GM19043 (cell line): ENCODE measurements at regions not wholly inside any gene's neighbourhood (a gene's known extent, or its start where the extent isn't known, plus 50 kb on each side); places are given as distances from the start of the nearest gene placed in this dataset.
"Not testable (repeated sequence)": the region's sequence is repeated elsewhere in the genome, so short reads cannot be mapped to it uniquely, and the experiment has no call there.

Experiments
- ATAC-seq: cut with Tn5 transposase; IDR thresholded peaks from one replicate; pipeline ENCODE4 v1.9.1; 2021; ENCODE audit warnings: low read depth; ENCODE audit not compliant: unreplicated experiment

DNA sequence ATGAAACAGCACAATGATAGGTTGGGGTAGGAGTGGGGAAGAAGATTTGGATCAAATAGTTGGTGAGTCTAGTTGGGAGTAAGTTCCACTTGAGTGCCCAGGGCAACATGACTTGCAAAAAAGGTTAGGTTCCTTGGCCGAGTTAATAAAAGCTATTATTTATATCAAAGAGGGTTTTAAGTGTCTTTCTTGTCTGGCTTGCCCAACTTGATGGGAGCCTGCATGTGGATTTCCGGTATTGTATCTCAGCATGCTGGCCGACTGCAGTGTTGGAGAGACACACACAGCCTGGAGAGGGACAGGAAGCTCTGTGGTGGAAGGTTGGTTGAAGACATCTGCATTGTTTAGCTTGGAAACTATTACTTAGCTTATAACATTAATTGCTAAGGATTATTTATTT, 449.5 kb upstream of the TBL1XR1 start:
- ATAC-seq: peak; percentile 70

GRCh38 chr3:177647341-177647740, 450.1 kb upstream of the TBL1XR1 start:
- ATAC-seq: no peak

- no peak for ATAC-seq
These were observed 450.6 kb upstream of the TBL1XR1 start for GRCh38 chr3:177647876-177648275.

DNA sequence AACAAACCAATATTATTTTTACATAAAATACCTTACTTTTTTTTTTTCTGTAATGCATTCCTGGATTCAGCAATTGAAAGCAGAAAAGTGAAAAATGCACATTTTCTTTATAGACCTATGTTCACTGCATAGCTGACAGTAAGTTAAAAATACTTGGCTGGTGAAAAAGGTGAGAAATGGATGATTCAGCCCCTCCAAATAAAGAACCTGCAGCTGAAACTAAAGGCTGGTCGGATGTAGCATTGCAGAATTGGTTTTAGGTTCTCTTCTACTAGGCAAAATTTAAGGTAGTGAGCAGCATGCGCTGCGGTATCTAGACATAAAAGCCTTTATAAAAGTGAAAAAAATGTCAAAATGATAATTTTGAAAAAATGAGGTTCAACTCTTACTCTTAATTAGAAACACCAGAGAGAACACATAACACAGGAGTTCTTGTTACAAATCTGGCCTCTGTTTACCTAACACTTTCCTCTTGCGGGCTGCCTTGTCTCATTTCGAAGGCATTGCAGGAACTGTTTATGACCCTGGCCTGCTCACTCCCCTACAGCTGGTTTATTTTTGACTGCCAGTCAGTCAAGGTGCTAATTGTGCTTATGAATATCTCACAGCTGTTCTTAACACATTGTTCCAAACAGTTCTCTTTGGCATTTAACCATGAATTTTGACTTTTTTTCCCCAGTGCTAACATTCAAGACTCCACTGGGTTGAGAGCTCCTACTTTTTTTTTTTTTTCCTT, 455.4 kb upstream of the TBL1XR1 start:
- no peak for ATAC-seq

DNA sequence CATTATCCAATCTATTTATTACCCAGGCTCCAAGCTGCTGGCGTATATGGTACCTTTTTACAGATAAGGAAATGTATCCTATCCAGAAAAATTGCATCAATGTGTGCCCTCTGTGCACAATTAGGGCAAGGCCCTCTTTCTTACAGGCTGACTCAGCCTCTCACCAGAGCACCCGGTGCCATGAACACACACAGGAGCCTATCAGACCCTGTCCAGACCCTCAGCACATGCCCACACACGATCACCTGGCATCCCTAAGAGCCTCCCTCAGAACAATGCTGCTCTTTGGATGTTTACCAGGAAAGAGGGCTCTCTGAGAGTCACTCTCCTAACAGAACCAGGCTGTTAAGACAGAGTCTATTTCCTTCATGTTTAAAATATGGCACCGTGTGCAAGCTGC, 460.0 kb upstream of the TBL1XR1 start:
- ATAC-seq: no peak

DNA sequence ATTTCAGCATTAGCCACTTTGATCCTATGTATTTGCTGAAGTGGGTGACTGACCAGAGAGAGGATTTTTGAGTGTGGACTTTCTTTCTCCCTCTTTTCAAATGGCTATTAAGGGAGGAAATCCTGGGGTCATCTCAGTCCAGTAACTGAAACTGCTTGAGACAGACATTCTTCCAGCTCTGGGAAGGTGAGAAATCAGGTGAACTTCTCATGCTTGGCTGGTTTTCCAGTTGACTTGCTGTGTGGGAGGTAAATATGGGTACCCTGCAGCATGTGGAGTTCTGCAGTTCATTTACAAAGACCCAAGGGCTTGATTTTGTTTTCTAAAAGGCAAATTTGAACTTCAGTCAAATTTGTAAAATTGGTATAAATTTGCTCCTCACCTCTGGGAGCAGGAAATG, 461.1 kb upstream of the TBL1XR1 start:
- no peak for ATAC-seq

DNA sequence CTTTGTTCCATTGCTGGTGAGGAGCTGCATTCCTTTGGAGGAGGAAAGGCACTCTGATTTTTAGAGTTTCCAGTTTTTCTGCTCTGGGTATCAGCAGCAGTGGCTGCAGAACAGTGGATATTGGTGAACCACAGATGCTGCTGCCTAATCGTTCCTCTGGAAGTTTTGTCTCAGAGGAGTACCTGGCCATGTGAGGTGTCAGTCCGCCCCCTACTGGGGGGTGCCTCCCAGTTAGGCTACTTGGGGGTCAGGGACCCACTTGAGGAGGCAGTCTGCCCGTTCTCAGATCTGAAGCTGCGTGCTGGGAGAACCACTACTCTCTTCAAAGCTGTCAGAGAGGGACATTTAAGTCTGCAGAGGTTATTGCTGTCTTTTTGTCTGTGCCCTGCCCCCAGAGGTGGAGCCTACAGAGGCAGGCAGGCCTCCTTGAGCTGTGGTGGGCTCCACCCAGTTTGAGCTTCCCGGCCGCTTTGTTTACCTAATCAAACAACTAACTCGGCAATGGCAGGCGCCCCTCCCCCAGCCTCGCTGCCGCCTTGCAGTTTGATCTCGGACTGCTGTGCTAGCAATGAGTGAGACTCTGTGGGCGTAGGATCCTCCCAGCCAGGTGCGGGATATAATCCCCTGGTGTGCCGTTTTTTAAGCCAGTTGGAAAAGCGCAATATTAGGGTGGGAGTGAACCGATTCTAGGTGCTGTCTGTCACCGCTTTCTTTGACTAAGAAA, 467.3 kb upstream of the TBL1XR1 start:
- ATAC-seq: not testable (repeated sequence)

DNA sequence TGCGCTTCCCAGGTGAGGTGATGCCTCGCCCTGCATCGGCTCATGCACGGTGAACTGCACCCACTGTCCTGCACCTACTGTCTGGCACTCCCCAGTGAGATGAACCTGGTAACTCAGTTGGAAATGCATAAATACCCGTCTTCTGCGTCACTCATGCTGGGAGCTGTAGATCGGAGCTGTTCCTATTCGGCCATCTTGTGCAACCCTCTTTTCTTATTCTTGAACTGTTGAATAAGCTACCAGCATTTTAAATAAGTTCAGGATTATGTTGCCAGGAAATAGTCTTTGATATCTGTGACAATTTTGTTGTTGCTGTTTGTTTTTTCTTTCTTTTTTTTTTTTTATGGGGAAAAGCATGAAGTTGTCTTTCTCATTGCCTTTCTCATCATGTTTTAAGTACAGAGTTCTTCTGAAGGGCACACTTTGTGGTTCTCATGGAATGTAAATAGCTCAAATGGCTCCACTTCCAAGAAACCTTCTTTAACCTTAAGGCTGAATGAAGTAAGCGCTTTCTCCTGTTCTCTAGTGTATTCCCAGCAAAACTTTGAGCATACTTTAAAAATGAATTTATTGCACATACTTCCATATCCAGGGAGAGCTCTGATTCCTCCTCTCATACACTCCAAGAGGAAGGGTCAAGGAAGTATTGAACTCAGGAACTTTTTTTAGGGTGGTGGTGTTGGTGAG, 468.0 kb upstream of the TBL1XR1 start:
- ATAC-seq: no peak

- no peak for ATAC-seq
These were observed 475.1 kb upstream of the TBL1XR1 start for GRCh38 chr3:177672252-177672911.

DNA sequence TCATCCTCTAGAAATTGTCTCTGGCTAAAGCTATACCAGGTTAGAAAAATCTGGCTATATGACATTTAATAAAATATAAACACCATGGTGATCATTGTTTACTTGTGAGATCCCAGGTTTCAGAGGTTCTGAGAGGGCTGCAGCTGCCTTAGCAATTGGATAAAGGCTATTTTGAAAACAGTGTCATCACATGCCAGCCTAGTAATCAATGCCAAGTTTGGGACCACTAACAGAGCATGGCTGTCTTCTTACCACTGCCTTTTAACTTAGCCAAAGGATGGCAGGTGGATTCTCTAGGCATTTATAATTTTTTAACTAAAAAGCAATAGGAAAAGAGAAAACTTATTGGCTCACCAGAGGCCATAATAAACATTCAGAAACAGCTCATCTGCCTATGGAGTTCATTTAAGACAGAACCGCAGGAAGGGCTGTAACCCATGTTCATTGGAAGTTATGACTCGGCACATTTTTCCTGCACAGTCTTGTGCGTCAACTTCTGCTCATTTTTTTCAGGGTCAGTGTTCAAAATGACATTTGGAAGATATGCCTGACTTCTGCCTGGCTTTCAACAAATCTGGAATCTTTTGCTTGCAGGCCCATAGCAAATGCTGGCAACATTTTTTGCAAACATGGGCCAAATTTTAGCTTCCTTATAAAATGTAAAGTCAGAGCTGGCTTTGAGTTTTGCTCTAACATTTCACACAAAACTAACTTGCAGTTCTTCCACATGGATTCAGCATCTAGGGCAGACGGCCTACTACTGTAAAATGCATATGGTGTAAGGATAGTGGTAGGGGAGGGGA, 476.0 kb upstream of the TBL1XR1 start:
- ATAC-seq: no peak

- no peak for ATAC-seq
These were observed 476.9 kb upstream of the TBL1XR1 start for GRCh38 chr3:177674186-177674585.

DNA sequence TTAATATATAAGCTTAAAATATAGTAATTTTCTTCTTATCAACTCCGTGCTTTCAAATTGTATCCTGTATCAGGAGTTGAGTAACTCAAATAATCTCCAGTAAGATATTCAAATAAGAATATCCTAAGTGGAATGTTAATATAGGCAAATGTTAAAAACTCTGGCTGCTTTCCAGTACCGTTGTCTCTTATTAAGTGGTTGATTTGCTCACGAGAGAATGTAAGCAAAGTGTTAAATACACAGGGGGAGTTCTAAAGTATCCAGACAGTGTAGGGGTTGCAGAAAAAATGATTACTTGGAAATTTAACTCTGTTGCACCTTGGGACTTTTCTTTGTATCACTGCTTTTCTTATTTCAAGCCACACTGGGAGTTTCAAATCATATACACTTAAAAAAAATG, 478.9 kb upstream of the TBL1XR1 start:
- no peak for ATAC-seq

DNA sequence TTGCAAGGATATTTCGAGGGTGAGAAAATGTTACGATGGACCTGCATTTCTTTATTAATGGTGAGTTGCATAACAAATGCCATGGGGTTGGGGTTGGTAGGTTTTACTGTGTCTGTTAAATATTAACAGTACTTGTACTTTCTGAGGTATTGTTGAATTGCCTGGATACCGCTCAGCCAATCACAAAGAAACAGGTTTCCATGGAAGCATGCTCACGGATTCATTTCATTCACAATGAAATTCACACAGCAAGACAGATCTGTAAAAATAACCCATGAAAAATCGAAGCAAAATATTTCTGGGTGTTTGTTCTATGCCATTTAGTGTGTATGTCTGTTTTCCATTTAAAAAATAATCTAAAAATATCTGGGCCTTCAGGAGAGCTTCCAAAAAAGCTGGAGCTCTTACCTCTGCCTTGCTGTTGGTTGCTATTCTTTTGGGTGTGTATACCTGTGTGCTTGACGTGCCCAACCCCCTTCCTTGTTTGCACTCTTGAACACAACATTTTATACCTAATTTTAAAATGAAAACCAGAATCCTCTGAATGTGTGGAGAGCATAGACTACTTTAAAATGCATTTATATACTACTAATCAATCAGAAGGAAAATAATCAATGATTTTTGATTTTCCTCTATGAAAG, 479.8 kb upstream of the TBL1XR1 start:
- no peak for ATAC-seq

DNA sequence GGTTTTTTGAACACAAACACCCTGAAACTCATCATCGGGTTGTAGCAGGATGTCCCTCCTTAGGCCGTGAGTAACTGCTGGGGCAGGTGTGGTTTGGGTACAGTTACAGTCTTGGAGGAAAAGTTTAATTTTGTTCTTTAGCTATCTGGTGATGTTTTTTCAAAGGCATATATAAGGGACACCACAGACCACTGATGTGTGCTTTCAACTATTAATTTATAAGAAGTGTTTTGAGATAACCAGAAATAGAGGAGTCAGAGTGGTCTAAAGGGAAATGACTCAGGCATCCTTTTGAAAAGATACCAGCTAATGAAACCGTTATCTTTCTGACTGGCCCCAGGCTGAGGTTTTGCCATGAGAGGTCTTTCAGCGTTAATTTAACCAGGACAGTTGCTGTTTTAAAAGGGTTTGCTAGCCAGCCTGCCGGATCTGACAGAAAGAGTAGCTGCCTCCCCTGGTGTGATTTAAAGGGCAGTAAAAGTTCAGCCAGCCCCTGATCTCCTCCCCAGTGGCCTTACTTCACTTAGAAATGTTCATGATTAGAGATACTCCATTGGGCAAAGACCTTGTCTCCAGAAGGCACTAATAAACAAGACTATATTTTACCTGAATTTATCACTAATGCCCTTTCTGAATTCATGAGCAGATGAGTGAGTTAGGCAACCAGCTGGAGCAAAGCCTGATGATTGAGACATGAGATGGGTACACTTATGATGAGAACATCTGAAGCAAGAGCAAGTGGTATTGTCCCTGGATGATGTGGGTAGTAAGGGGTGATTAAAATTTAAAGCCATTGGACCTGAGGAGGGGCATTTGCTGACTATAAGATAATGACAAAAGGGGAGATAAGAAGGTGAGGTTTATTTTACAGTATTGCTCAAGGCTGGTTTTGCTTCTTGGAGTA, 482.5 kb upstream of the TBL1XR1 start:
- ATAC-seq: peak; percentile 55

DNA sequence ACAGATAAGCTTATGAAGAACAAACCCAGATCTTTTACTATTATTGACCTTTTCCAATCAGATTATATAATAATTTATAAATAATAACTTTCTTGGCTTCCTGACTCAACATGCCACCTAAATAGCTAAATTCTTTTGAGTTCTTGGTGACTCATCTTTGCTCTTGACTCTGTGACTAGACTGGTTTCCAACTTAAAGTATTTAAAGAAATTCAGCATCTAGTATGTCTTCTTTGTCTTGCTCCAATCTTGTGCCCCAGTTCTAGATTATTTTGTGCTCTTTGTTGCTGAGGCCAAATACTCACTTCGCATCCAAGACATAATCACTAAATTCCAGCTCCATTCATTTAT, 483.2 kb upstream of the TBL1XR1 start:
- no peak for ATAC-seq

- ATAC-seq: no peak
These were observed 483.9 kb upstream of the TBL1XR1 start for GRCh38 chr3:177681156-177681555.

- no peak for ATAC-seq
These were observed 484.6 kb upstream of the TBL1XR1 start for GRCh38 chr3:177681852-177682251.

GRCh38 chr3:177683586-177683985, 486.3 kb upstream of the TBL1XR1 start:
- ATAC-seq: no peak

DNA sequence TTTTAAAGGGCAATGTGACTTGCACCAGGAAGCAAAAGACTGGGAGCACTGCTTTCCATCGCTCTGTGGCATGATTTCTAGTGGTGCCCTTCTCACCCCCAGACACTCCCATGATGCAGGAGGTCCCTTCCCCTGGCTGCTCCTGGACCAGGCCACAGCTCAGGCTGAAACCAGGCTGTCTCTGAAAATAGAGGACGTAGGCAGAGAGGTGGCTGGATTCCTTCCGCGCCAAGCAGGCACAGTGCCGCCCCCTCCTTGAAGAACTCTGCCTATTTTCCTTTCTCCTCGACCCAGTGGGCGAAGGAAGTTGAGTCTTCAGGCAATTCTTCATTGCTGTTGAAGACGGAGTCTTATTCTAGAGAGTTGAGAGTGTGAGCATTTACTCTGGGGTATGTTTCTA, 489.4 kb upstream of the TBL1XR1 start:
- no peak for ATAC-seq
